ENCODE measurements at regions not wholly inside any gene's neighbourhood (a gene's known extent, or its start where the extent isn't known, plus 50 kb on each side); places are given as distances from the start of the nearest gene placed in this dataset.

DNA sequence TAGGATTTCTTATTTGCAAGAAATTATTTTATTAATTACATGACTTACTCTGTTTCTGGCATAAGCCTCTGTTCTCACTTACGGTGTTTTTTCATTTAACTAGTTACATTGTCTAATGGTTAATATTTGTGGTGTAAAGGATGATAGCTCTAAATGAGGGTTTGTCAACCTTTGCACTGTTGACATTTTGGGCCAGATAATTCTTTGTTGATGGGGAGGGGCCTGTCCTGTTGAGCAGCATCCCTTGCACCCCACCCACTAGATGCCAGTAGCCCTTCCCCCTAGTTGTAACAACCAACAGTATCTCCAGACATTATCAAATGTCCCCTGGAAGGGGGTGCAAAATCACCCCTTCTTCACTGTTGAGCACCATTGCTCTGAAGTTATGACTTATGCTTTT, 83.6 kb upstream of the SLC44A3 start:
- TF ChIP-seq TAF1 (IDR thresholded peaks at IDR 0.05; ENCODE audit: borderline replicate concordance, insufficient read depth, low read length), result no peak
- TF ChIP-seq, protein P1, sequence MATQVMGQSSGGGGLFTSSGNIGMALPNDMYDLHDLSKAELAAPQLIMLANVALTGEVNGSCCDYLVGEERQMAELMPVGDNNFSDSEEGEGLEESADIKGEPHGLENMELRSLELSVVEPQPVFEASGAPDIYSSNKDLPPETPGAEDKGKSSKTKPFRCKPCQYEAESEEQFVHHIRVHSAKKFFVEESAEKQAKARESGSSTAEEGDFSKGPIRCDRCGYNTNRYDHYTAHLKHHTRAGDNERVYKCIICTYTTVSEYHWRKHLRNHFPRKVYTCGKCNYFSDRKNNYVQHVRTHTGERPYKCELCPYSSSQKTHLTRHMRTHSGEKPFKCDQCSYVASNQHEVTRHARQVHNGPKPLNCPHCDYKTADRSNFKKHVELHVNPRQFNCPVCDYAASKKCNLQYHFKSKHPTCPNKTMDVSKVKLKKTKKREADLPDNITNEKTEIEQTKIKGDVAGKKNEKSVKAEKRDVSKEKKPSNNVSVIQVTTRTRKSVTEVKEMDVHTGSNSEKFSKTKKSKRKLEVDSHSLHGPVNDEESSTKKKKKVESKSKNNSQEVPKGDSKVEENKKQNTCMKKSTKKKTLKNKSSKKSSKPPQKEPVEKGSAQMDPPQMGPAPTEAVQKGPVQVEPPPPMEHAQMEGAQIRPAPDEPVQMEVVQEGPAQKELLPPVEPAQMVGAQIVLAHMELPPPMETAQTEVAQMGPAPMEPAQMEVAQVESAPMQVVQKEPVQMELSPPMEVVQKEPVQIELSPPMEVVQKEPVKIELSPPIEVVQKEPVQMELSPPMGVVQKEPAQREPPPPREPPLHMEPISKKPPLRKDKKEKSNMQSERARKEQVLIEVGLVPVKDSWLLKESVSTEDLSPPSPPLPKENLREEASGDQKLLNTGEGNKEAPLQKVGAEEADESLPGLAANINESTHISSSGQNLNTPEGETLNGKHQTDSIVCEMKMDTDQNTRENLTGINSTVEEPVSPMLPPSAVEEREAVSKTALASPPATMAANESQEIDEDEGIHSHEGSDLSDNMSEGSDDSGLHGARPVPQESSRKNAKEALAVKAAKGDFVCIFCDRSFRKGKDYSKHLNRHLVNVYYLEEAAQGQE (IDR thresholded peaks at IDR 0.05; ENCODE audit: insufficient read depth in 1 of 2, low read depth in 2 of 2, low read length in 2 of 2), result no peak
- TF ChIP-seq POLR2AphosphoS5 (IDR thresholded peaks at IDR 0.05; ENCODE audit: low read depth, low read length), result no peak
- no peak for TF ChIP-seq SIN3A (IDR thresholded peaks at IDR 0.05; ENCODE audit: borderline replicate concordance, insufficient read depth, low read length)
- no peak for TF ChIP-seq FOXP2 (optimal IDR thresholded peaks at IDR 0.05; ENCODE audit: borderline replicate concordance, extremely low read depth, extremely low read length, insufficient read depth)

DNA sequence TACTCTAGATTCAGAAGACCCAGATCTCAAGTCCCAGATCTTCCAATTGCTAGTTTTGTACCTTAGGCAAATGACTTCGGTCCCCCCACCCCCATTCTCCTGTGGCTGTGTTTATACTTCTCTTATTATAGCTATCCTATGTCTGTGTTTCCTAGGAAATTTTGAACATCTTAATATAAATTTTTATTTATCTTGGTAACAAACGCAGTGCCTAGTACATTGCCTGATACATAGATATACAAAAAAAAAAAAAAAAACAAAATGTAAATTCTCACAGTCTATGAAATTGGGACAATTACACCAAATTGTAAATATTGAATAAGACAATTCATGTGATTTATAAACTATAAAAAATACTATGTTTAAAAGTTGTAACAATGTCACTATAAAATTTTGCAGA, 84.1 kb upstream of the SLC44A3 start:
- TF ChIP-seq TAF1 (IDR thresholded peaks at IDR 0.05; ENCODE audit: borderline replicate concordance, insufficient read depth, low read length), result no peak
- TF ChIP-seq, protein P1 (IDR thresholded peaks at IDR 0.05; ENCODE audit: insufficient read depth in 1 of 2, low read depth in 2 of 2, low read length in 2 of 2), result no peak
- TF ChIP-seq POLR2AphosphoS5 (IDR thresholded peaks at IDR 0.05; ENCODE audit: low read depth, low read length), result no peak
- no peak for TF ChIP-seq FOXP2 (optimal IDR thresholded peaks at IDR 0.05; ENCODE audit: borderline replicate concordance, extremely low read depth, extremely low read length, insufficient read depth)
- no peak for TF ChIP-seq SIN3A (IDR thresholded peaks at IDR 0.05; ENCODE audit: borderline replicate concordance, insufficient read depth, low read length)

DNA sequence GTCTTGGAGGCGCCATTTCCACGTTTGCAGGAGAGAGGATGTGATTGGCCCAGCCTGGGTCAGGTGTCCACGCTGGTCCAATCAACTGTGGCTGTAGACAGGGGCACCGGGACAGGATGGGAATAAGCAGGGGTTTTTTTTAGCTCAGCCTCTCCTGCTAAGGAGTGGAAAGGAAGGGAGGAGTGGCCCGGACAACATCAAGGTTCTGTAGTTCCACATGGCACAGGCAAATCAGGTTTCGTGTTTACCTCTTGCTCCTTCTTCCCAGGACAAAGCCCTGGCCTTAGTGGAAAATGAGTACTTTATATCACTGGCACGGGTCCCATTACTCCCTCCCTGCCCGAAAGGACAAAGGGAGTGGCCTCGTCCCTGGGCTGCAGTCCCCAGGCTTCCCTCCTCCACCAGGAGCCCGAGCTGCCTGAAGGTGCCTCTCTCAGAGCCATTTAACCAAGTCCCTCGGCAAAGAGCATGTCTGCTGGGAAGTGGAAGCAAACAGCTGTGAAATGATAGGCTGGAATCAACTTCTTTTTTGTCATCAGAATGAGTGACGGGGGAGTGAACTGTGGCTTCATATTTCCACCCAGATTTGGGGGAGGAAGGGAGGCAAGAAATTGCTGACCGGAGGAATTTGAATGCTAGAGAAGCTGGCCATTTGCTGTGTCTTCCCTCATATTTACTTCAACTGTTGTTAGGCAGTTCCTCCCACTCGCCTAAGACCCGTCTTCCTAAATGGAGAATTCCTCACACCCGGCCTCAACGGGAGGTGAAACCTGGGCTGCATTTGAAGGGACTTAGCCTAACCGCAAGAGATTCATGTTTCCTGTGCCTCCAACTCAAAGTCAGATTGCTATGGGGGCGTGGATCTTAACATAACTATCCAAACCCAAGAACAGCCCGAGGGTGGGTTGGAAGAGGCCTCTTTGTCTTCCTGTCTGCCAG, 84.9 kb upstream of the SLC44A3 start:
- TF ChIP-seq TAF1 (IDR thresholded peaks at IDR 0.05; ENCODE audit: borderline replicate concordance, insufficient read depth, low read length), result no peak
- peak; percentile 75; the same call in 1 of the 2 replicates for TF ChIP-seq SIN3A (IDR thresholded peaks at IDR 0.05; ENCODE audit: borderline replicate concordance, insufficient read depth, low read length)
- peak; percentile 37; the same call in 1 of the 2 replicates for TF ChIP-seq POLR2AphosphoS5 (IDR thresholded peaks at IDR 0.05; ENCODE audit: low read depth, low read length)
- TF ChIP-seq, protein P1 (IDR thresholded peaks at IDR 0.05; ENCODE audit: insufficient read depth in 1 of 2, low read depth in 2 of 2, low read length in 2 of 2), result peak in 1 of 2 experiments; percentile 73; a peak in 2 of 4 replicates
- no peak for TF ChIP-seq FOXP2 (optimal IDR thresholded peaks at IDR 0.05; ENCODE audit: borderline replicate concordance, extremely low read depth, extremely low read length, insufficient read depth)

DNA sequence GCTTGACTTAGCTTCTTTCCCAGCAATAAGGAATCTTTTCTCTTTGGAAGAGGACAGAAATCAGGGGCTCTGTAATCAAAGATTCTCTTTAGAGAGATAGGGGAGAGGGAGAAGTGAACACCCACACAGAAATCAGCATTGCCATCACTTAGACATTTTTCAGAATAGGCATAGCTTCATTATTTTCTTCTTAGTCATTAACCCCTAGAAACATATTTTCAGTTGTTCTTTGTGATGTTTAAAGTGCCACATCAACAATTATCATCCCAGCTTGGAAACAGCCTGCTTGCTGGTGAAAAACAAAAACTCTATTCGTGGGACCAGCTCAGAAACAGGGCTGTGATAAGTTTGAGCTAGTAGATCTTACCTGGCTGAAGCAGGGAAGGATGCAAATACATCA, 88.3 kb upstream of the SLC44A3 start:
- no peak for TF ChIP-seq POLR2AphosphoS5 (IDR thresholded peaks at IDR 0.05; ENCODE audit: low read depth, low read length)
- TF ChIP-seq TAF1 (IDR thresholded peaks at IDR 0.05; ENCODE audit: borderline replicate concordance, insufficient read depth, low read length), result no peak
- no peak for TF ChIP-seq SIN3A (IDR thresholded peaks at IDR 0.05; ENCODE audit: borderline replicate concordance, insufficient read depth, low read length)
- TF ChIP-seq FOXP2 (optimal IDR thresholded peaks at IDR 0.05; ENCODE audit: borderline replicate concordance, extremely low read depth, extremely low read length, insufficient read depth), result no peak
- TF ChIP-seq, protein P1 (IDR thresholded peaks at IDR 0.05; ENCODE audit: insufficient read depth in 1 of 2, low read depth in 2 of 2, low read length in 2 of 2), result no peak
